ENCODE measurements at regions not wholly inside any gene's neighbourhood (a gene's known extent, or its start where the extent isn't known, plus 50 kb on each side); places are given as distances from the start of the nearest gene placed in this dataset.

DNA sequence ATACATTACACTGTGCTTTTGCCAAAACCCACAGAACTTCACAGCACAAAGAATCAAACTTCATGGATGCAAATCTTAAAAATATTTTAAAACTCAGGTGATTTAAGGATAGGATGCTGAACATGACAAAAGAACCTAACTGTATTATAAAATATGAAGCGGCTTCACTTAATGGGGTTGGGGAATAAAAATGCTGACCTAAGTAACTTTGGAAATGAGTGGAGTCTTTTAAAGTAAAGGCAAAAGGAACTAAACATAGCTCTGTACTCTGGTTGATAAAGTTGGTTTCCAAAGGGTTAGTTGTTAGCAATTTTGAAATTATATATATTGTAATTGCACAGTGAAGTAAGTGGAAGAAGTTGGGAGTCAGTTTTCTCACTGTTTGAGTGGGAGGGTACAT is 111.5 kb upstream of the SYT1 start:
- Histone ChIP-seq H3K4me1 (no peaks in the 10 kb centered on the region), H3K4me3 (no peak overlapping the region), H3K27ac (no peak overlapping the region), H3K4me2 (no peak overlapping the region), H3K9me3 (no peaks in the 10 kb centered on the region)
- DNase-seq (ENCODE audit: low read depth in 1 of 2, low spot score in 1 of 2) = no peak
- CTCF ChIA-PET = no interaction called here
- ATAC-seq = no peak
- POLR2A ChIA-PET = no interaction called here
- FAIRE-seq = no peak
- no peak for TF ChIP-seq CHD4 (IDR thresholded peaks at IDR 0.05; ENCODE audit: borderline replicate concordance)
- peak; percentile 83 for TF ChIP-seq MAFK (IDR thresholded peaks at IDR 0.05; ENCODE audit: partially characterized antibody)
- 84% methylated on average over 1 of the region's 1 CpG for WGBS (ENCODE audit: missing lambda C conversion rate)

- Histone ChIP-seq H3K4me2 (no peak overlapping the region), H3K27ac (no peak overlapping the region), H3K4me3 (no peak overlapping the region), H3K9me3 (peaks cover 5% of the 10 kb centered on the region; the same call in 1 of the 3 replicates), H3K4me1 (no peaks in the 10 kb centered on the region)
- 90% methylated on average over 2 of the region's 2 CpGs for WGBS (ENCODE audit: missing lambda C conversion rate)
- CTCF ChIA-PET = no interaction called here
- POLR2A ChIA-PET = no interaction called here
- TF ChIP-seq, protein P1, sequence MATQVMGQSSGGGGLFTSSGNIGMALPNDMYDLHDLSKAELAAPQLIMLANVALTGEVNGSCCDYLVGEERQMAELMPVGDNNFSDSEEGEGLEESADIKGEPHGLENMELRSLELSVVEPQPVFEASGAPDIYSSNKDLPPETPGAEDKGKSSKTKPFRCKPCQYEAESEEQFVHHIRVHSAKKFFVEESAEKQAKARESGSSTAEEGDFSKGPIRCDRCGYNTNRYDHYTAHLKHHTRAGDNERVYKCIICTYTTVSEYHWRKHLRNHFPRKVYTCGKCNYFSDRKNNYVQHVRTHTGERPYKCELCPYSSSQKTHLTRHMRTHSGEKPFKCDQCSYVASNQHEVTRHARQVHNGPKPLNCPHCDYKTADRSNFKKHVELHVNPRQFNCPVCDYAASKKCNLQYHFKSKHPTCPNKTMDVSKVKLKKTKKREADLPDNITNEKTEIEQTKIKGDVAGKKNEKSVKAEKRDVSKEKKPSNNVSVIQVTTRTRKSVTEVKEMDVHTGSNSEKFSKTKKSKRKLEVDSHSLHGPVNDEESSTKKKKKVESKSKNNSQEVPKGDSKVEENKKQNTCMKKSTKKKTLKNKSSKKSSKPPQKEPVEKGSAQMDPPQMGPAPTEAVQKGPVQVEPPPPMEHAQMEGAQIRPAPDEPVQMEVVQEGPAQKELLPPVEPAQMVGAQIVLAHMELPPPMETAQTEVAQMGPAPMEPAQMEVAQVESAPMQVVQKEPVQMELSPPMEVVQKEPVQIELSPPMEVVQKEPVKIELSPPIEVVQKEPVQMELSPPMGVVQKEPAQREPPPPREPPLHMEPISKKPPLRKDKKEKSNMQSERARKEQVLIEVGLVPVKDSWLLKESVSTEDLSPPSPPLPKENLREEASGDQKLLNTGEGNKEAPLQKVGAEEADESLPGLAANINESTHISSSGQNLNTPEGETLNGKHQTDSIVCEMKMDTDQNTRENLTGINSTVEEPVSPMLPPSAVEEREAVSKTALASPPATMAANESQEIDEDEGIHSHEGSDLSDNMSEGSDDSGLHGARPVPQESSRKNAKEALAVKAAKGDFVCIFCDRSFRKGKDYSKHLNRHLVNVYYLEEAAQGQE (IDR thresholded peaks at IDR 0.05) = no peak
- no peak for TF ChIP-seq EHMT2 (IDR thresholded peaks at IDR 0.05; ENCODE audit: low read depth)
- no peak for TF ChIP-seq GATA3 (IDR thresholded peaks at IDR 0.05; ENCODE audit: borderline replicate concordance)
- no peak for TF ChIP-seq JUN (IDR thresholded peaks at IDR 0.05)
- no peak for TF ChIP-seq JUNB (IDR thresholded peaks at IDR 0.05)
- no peak for TF ChIP-seq CTCF (IDR thresholded peaks at IDR 0.05)
- TF ChIP-seq MAZ (IDR thresholded peaks at IDR 0.05; ENCODE audit: borderline replicate concordance, low read depth, low read length) = no peak
- no peak for TF ChIP-seq HOXA7 (CRISPR knock-in tag; IDR thresholded peaks at IDR 0.05)
- no peak for TF ChIP-seq EHF (CRISPR knock-in tag; IDR thresholded peaks at IDR 0.05)
- no peak for TF ChIP-seq PHF8 (IDR thresholded peaks at IDR 0.05; ENCODE audit: borderline replicate concordance, low read depth)
- no peak for TF ChIP-seq POLR2AphosphoS2 (conservative IDR thresholded peaks at IDR 0.05; ENCODE audit: low read length)
- no peak for TF ChIP-seq BHLHE40 (IDR thresholded peaks at IDR 0.05; ENCODE audit: low read depth, low read length)
- no peak for TF ChIP-seq NPAS2 (CRISPR knock-in tag; IDR thresholded peaks at IDR 0.05; ENCODE audit: borderline replicate concordance)
- no peak for TF ChIP-seq CHD2 (IDR thresholded peaks at IDR 0.05; ENCODE audit: low read length, partially characterized antibody)
- no peak for TF ChIP-seq E2F6 (IDR thresholded peaks at IDR 0.05; ENCODE audit: borderline replicate concordance, low read depth)
- TF ChIP-seq, protein P2, sequence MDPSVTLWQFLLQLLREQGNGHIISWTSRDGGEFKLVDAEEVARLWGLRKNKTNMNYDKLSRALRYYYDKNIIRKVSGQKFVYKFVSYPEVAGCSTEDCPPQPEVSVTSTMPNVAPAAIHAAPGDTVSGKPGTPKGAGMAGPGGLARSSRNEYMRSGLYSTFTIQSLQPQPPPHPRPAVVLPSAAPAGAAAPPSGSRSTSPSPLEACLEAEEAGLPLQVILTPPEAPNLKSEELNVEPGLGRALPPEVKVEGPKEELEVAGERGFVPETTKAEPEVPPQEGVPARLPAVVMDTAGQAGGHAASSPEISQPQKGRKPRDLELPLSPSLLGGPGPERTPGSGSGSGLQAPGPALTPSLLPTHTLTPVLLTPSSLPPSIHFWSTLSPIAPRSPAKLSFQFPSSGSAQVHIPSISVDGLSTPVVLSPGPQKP (IDR thresholded peaks at IDR 0.05; ENCODE audit: low read depth, low read length) = no peak
- no peak for TF ChIP-seq SMC3 (IDR thresholded peaks at IDR 0.05)
- DNase-seq (ENCODE audit: low read depth in 1 of 2, low spot score in 1 of 2) (no peak), ATAC-seq (no peak), FAIRE-seq (no peak)
Measured at GRCh38 chr12:78756936-78757335, 107.6 kb upstream of the SYT1 start.
